ENCODE measurements at regions not wholly inside any gene's neighbourhood (a gene's known extent, or its start where the extent isn't known, plus 50 kb on each side); places are given as distances from the start of the nearest gene placed in this dataset.

DNA sequence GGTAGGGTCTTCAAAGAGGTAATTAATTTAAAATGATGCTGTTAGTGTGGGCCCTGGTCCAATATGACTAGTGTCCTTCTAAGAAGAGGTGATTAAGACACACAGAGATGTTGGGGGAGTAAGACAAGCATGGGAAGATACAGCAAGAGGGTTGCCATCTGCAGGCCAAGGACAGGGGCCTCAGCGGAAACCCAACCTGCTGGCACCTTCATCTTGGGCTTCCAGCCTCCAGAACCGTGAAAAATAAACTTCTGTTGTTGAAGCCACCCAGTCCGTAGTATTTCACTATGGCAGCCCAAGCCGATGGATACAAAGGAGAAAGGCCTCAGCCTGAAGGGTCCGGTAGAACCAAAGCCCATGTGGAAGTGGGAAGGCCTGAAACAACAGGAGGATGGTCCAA, 161.7 kb upstream of the UBE2E1 start:
- no peak for DNase-seq (ENCODE audit: low read depth)

DNA sequence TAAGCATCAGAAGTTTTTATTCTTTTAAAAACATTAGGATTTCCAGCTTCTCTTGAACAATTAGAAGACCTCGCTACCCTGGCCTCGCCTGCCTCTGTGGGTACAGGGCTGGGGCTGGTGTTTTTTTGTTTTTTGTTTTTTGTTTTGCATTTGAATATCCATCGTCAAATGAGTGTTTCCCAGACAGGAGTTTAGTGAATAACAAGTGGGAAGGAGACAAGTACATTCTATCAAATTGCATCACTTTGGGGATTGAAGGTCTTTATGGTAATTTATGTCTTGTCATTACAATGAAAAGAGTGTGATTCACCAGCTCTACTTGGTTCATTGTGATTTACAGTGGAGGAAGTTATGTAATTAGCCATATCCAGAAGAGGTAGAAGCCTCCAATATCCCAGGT, 161.1 kb upstream of the UBE2E1 start:
- no peak for DNase-seq (ENCODE audit: low read depth)

- no peak for DNase-seq (ENCODE audit: low read depth)
Measured at GRCh38 chr3:23645533-23646183, 160.1 kb upstream of the UBE2E1 start.

- no peak for DNase-seq (ENCODE audit: low read depth)
Measured at GRCh38 chr3:23646184-23646920, 159.4 kb upstream of the UBE2E1 start.

GRCh38 chr3:23647706-23648258, 158.0 kb upstream of the UBE2E1 start:
- DNase-seq (ENCODE audit: low read depth) = no peak

DNA sequence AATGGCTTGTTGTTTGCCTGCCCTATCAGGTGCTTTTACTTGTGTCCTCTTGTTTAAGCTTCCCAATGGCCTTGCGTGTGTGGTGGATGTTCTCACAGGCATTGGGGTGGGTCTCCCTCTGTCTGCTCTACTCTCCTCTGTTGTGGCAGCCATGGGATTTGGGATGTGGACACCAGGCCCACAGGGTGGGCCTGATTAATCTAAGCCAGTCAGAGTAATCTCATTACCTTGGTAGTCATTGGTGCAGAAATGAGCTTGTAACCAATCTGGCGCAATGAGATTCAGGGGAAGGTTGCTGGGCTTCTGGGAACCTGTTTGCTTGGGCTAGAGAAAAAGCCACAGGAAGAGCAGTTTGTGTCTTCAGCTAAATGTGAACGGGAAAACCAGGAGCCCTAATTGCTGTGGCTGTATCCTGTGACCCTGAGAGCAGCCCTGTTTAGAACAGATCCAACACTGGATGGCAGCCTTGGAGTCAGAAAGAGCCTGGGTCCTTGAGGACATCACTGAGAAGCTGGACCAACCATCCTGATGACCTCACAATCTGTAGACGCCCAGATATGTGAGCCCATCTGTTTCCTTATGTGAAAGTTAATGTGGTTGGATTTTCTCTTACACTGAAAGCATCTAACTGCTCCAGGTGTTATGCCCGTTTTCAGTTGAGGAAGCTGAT, 157.3 kb upstream of the UBE2E1 start:
- DNase-seq (ENCODE audit: low read depth) = no peak

DNA sequence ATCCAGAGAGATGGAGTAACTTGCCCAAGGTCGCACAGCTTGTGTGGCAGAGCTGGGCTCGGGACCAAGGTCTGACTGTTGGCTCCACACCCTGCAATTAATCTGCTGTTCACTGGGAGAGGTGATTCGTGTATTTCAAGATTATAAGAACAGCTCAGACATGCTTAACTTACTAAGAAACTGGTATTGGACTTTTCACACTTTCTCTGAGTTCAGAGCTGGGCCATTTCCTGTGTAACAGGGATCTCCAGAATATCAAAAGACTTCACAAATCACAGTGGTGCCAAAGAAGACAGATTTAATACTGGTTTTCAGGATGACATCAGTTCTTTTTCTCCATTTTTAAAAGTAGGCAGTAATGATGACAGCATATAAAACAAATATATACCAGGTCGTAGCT, 156.8 kb upstream of the UBE2E1 start:
- DNase-seq (ENCODE audit: low read depth) = no peak

DNA sequence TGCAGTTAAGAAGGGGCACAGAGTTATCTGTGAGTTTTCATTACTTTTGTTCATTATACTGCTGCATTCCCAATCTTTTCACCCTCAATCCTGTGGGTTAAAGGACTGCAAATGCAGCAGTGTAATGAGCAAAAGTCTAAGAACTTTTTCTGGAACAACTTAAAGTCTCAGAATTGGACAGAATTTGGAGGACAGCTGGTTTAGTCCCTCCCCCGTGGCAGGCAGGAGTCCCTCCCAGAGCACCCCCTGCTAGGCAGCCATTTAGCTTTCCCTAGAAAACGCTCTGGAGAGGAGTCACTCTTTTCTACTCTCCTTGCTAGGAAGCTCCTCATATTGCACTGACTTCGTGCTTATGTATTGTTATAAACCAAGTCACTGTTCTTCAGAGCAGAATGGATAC, 156.3 kb upstream of the UBE2E1 start:
- DNase-seq (ENCODE audit: low read depth) = no peak

DNA sequence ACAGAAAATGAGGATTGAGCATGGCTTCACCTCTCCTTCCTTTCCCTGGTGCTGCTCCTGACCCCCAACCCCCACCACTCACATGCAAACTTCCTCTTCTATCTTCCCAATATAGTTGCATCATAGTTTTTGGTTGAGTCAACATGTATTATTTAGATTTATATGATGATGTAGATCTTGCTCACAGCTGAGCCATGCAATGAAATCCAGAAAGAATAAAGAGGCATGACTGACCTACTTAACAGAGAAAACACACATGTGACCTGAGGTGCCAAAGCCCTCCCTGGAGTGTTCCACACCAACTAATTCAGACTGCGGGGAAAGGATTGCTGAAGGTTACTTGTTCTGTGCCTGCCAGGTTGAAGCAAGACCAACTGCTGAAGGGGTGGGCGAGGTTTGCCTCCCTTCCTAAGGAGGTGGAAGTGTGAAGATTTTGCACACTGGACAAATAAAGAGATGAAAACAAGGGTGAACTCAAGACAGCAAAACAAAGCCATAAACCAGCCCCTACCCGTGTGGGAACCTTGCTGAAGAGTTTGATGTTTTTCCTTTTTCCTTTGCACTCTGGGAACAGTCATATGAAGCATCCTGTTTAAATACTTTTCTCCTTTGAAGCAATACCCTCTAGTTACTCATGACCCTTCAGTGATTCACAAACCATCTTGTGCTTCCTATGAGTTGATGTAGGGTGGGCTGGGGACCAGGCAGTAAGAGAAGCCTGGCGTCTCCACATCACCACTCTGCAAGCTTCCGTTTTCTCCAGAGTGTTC, 155.2 kb upstream of the UBE2E1 start:
- no peak for DNase-seq (ENCODE audit: low read depth)

DNA sequence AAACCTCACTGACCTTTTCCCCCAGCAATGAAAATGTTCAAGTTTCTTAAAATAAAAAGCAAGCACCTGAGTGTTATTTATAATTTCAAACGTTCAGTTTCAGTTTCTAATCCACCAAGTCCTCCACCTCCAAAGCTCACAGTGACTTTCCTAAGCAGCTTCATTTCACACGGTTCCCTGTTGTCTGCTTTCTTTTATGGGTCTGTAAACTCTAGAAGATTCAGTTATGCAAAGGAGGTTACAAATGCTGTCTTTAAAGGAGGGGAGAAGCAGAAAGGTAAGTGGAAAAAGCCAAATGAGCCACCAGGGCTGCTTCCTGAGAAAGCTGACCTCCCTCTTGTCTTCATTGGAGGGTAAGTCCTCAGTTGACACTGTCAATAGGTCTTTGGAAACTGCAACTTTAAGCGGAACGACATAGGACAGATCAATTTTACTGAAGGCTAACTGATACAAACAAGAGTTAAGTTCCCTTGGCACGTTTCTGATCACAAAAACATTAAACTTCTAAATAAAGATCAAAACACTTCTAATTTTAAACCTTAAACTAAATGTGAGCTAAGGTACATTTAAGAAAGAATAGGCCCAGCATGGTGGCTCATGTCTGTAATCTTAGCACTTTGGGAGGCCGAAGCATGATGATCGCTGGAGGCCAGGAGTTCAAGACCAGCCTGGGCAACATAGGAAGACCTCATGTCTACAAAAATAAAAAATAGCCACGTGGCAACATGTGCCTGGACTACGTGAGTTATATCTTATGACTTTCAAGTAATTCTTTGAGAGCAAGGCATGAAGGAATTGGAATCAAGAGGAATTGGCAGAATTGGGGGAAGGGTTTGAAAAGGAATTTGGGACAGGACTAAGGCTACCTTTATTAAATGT, 151.9 kb upstream of the UBE2E1 start:
- DNase-seq (ENCODE audit: low read depth) = no peak

DNA sequence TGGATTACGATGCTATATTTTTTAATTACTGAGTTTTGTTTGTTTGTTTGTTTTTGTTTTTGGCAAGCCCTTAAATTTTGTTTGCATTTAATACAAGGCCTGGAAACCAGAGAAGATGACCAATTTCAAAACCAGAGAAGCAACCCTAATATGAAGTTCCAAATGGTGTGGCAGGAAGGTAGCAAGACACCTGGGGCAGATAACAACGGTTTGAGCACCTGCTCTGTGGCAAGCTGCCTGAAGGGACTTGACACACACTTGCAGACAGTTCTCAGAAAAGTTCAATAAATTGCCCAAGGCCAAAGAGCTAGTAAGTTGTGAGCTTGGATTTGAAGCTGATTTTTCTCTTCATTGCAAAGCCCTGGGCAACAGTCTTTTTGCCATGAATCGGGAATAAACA, 151.2 kb upstream of the UBE2E1 start:
- no peak for DNase-seq (ENCODE audit: low read depth)

GRCh38 chr3:23655749-23656148, 150.0 kb upstream of the UBE2E1 start:
- DNase-seq (ENCODE audit: low read depth) = no peak

DNA sequence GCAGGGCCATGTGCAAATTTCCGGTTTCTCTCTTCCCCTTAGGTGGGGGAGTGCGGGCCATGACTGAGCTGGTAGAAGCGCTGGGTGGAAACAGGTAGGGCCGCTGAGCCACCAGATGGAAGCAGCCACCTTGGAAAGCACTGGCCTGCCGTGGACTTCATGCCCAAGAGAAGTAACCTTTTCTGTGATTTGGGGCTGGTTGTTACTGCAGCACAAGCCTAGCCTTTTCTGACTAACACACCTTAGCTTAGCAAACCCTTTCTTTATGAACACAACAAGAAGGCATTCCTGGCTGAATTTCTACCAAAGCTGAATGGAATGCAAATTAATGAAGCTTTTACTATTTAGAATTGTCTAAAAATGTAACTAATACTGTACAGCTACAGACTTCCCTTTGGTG, 149.6 kb upstream of the UBE2E1 start:
- DNase-seq (ENCODE audit: low read depth) = no peak

GRCh38 chr3:23656821-23657220, 148.9 kb upstream of the UBE2E1 start:
- DNase-seq (ENCODE audit: low read depth) = no peak

DNA sequence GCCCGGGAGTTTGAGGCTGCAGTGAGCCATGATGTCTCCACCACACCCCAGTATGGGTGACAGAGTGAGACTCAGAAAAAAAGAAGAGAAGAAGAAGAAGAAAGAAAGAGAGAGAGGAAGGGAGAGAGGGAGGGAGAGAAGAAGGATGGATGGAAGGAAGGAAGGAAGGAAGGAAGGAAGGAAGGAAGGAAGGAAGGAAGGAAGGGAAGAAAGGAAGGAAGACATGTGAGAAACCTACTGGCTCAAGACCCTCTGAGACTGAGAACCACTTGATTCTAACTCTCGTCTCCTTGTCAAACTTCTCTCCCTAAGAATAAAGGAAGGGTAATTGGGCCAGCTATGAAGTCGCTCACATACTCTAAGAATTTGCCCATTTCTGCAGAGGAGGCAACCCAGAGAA, 148.1 kb upstream of the UBE2E1 start:
- no peak for DNase-seq (ENCODE audit: low read depth)

GRCh38 chr3:23659274-23659673, 146.5 kb upstream of the UBE2E1 start:
- DNase-seq (ENCODE audit: low read depth) = no peak

DNA sequence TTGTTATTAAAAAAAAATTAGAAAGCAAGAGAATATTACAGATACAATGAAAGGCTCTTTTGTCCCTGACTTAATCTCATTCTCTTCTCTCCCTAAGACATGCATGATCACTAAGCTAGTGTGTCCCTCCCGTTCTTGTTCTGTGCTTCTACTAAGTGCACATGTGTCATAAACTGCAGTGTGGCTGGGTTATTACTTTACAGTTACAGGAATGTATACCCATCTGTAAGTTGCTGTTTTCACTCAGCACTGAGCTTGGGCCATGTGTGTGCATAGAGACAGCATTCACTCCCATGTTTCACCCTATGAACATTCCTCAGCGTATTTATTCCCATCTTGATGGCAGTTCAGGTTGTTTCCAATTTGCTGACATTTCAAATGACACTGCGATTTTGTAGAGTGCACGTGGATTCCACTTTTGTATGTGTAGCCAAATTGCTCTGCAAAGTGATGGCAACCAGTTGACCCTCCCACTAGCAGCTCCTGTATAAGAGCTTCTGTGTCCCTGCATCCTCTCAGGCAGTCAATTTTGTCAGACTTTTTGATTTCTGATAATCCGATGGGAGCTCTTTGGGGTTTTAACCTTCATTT, 145.8 kb upstream of the UBE2E1 start:
- DNase-seq (ENCODE audit: low read depth) = no peak

GRCh38 chr3:23662079-23662617, 143.6 kb upstream of the UBE2E1 start:
- no peak for DNase-seq (ENCODE audit: low read depth)

GRCh38 chr3:23663246-23663645, 142.5 kb upstream of the UBE2E1 start:
- no peak for DNase-seq (ENCODE audit: low read depth)

DNA sequence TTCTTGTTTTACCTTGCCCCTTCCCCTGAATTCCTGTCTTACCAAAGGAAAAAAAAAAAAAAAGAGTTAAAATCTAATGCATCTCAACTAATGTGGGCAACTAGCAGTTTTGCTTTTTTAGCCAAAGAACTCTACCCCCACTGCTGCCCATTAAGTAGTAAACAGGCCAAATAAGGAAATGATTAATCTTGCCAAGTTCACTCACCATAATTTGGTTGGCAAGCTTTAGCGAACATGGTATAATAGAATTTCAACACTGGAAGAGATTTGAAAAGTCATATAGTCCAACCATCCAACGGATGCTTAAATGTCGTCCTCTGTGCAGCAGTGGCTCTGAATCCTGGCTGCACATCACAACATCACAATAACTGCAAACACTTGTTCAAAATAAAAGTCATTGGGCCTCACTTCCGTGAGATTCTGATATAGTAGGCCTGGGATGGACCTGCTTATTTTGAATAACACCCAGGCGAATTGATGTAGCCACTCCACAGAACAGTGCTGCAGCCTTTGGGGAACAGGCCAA, 142.0 kb upstream of the UBE2E1 start:
- DNase-seq (ENCODE audit: low read depth) = no peak
